ENCODE measurements at regions not wholly inside any gene's neighbourhood (a gene's known extent, or its start where the extent isn't known, plus 50 kb on each side); places are given as distances from the start of the nearest gene placed in this dataset.

DNA sequence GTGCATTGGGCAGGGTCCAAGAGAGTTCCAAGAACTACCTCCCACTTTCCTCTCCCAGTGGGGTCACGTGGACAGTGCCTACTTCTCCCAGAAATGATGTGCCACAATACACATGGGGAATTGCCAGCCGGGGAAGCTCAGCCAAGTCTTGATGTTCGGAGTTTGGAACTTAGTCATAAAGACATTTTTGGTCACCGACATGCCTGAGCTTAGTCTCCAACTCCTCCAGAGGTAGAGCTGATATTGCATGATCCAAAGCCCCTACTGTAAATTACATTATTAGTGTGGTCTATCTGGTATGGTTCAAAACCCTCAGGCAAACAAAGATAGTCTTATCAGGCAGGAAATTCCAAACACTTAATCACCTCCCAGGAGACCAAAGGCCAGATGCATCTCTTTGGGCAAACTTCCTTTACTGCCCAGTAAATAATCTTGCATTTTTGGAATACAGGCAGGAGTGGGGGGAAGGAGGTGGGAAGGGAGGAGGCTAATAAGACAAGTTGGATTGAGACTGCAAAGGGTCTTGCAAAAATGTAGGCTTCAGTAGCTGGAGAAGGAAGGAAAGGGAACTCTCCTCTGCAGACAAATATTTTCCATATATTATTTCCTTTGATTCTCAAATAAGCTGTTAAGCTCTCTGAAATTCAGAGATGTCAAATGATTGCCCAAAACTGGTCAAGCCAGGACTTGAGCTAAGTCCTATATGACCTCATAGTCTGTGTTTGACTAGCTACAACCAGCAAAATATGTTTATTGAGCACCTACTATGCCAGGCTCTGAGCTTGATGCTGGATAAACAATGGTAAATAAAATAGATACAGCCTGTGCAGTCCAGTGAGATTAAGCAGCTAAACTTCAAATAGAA lies 99.4 kb downstream of the DRD1 start:
- no peak for ATAC-seq
- TF ChIP-seq OSR1 (CRISPR knock-in tag; IDR thresholded peaks at IDR 0.05) (no peak), ISL1 (CRISPR knock-in tag; IDR thresholded peaks at IDR 0.05) (no peak), TOX (CRISPR knock-in tag; IDR thresholded peaks at IDR 0.05; ENCODE audit: borderline replicate concordance) (no peak), BACH2 (CRISPR knock-in tag; IDR thresholded peaks at IDR 0.05; ENCODE audit: borderline replicate concordance) (no peak), ZNF565 (CRISPR knock-in tag; conservative IDR thresholded peaks at IDR 0.05; ENCODE audit: low read depth) (no peak), ZNF70 (CRISPR knock-in tag; IDR thresholded peaks at IDR 0.05) (no peak), PPARA (CRISPR knock-in tag; IDR thresholded peaks at IDR 0.05; ENCODE audit: borderline replicate concordance) (no peak), ZNF8 (CRISPR knock-in tag; IDR thresholded peaks at IDR 0.05) (no peak), RARB (CRISPR knock-in tag; IDR thresholded peaks at IDR 0.05) (no peak), ZFP3 (CRISPR knock-in tag; IDR thresholded peaks at IDR 0.05) (no peak), GLIS3 (CRISPR knock-in tag; IDR thresholded peaks at IDR 0.05) (no peak), ESRRG (CRISPR knock-in tag; IDR thresholded peaks at IDR 0.05) (no peak), ZC3H10 (CRISPR knock-in tag; IDR thresholded peaks at IDR 0.05) (no peak), TCF4 (CRISPR knock-in tag; IDR thresholded peaks at IDR 0.05; ENCODE audit: borderline replicate concordance) (no peak)
- TF ChIP-seq, protein P1, sequence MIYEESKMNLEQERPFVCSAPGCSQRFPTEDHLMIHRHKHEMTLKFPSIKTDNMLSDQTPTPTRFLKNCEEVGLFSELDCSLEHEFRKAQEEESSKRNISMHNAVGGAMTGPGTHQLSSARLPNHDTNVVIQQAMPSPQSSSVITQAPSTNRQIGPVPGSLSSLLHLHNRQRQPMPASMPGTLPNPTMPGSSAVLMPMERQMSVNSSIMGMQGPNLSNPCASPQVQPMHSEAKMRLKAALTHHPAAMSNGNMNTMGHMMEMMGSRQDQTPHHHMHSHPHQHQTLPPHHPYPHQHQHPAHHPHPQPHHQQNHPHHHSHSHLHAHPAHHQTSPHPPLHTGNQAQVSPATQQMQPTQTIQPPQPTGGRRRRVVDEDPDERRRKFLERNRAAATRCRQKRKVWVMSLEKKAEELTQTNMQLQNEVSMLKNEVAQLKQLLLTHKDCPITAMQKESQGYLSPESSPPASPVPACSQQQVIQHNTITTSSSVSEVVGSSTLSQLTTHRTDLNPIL (CRISPR knock-in tag; IDR thresholded peaks at IDR 0.05; ENCODE audit: low read depth): no peak
- TF ChIP-seq, protein P2, sequence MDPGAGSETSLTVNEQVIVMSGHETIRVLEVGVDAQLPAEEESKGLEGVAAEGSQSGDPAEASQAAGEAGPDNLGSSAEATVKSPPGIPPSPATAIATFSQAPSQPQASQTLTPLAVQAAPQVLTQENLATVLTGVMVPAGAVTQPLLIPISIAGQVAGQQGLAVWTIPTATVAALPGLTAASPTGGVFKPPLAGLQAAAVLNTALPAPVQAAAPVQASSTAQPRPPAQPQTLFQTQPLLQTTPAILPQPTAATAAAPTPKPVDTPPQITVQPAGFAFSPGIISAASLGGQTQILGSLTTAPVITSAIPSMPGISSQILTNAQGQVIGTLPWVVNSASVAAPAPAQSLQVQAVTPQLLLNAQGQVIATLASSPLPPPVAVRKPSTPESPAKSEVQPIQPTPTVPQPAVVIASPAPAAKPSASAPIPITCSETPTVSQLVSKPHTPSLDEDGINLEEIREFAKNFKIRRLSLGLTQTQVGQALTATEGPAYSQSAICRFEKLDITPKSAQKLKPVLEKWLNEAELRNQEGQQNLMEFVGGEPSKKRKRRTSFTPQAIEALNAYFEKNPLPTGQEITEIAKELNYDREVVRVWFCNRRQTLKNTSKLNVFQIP (CRISPR knock-in tag; IDR thresholded peaks at IDR 0.05; ENCODE audit: borderline replicate concordance, low read depth): no peak
- TF ChIP-seq, protein P3, sequence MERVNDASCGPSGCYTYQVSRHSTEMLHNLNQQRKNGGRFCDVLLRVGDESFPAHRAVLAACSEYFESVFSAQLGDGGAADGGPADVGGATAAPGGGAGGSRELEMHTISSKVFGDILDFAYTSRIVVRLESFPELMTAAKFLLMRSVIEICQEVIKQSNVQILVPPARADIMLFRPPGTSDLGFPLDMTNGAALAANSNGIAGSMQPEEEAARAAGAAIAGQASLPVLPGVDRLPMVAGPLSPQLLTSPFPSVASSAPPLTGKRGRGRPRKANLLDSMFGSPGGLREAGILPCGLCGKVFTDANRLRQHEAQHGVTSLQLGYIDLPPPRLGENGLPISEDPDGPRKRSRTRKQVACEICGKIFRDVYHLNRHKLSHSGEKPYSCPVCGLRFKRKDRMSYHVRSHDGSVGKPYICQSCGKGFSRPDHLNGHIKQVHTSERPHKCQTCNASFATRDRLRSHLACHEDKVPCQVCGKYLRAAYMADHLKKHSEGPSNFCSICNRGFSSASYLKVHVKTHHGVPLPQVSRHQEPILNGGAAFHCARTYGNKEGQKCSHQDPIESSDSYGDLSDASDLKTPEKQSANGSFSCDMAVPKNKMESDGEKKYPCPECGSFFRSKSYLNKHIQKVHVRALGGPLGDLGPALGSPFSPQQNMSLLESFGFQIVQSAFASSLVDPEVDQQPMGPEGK (CRISPR knock-in tag; IDR thresholded peaks at IDR 0.05; ENCODE audit: borderline replicate concordance): no peak
- TF ChIP-seq, protein P4, sequence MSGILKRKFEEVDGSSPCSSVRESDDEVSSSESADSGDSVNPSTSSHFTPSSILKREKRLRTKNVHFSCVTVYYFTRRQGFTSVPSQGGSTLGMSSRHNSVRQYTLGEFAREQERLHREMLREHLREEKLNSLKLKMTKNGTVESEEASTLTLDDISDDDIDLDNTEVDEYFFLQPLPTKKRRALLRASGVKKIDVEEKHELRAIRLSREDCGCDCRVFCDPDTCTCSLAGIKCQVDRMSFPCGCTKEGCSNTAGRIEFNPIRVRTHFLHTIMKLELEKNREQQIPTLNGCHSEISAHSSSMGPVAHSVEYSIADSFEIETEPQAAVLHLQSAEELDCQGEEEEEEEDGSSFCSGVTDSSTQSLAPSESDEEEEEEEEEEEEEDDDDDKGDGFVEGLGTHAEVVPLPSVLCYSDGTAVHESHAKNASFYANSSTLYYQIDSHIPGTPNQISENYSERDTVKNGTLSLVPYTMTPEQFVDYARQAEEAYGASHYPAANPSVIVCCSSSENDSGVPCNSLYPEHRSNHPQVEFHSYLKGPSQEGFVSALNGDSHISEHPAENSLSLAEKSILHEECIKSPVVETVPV (CRISPR knock-in tag; IDR thresholded peaks at IDR 0.05): no peak

DNA sequence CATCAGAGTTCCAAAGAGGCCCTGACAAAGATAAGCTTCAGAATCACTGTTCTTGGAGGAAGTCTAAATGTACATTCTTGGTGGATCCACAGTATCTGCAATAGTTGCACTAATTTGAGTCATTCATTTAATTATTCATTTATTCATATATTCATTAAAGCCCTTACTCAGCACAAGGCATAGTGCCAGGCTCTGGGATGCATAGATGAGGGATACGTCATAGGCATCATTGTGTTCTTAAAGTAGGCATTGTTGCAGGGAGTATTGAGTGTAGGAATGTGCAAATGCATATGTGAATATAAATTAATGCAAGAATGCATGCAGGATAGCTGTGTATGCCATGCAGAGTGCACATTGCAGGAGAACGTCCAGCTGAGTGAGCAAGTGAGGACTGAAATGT lies 100.7 kb downstream of the DRD1 start:
- no peak for TF ChIP-seq RARB (CRISPR knock-in tag; IDR thresholded peaks at IDR 0.05)
- no peak for TF ChIP-seq GLIS3 (CRISPR knock-in tag; IDR thresholded peaks at IDR 0.05)
- TF ChIP-seq ISL1 (CRISPR knock-in tag; IDR thresholded peaks at IDR 0.05): no peak
- no peak for TF ChIP-seq SNAI2 (CRISPR knock-in tag; IDR thresholded peaks at IDR 0.05)
- no peak for TF ChIP-seq ZNF565 (CRISPR knock-in tag; conservative IDR thresholded peaks at IDR 0.05; ENCODE audit: low read depth)
- TF ChIP-seq, protein P4 (CRISPR knock-in tag; IDR thresholded peaks at IDR 0.05): no peak
- TF ChIP-seq PPARA (CRISPR knock-in tag; IDR thresholded peaks at IDR 0.05; ENCODE audit: borderline replicate concordance): no peak
- no peak for TF ChIP-seq ZNF70 (CRISPR knock-in tag; IDR thresholded peaks at IDR 0.05)
- TF ChIP-seq, protein P5, sequence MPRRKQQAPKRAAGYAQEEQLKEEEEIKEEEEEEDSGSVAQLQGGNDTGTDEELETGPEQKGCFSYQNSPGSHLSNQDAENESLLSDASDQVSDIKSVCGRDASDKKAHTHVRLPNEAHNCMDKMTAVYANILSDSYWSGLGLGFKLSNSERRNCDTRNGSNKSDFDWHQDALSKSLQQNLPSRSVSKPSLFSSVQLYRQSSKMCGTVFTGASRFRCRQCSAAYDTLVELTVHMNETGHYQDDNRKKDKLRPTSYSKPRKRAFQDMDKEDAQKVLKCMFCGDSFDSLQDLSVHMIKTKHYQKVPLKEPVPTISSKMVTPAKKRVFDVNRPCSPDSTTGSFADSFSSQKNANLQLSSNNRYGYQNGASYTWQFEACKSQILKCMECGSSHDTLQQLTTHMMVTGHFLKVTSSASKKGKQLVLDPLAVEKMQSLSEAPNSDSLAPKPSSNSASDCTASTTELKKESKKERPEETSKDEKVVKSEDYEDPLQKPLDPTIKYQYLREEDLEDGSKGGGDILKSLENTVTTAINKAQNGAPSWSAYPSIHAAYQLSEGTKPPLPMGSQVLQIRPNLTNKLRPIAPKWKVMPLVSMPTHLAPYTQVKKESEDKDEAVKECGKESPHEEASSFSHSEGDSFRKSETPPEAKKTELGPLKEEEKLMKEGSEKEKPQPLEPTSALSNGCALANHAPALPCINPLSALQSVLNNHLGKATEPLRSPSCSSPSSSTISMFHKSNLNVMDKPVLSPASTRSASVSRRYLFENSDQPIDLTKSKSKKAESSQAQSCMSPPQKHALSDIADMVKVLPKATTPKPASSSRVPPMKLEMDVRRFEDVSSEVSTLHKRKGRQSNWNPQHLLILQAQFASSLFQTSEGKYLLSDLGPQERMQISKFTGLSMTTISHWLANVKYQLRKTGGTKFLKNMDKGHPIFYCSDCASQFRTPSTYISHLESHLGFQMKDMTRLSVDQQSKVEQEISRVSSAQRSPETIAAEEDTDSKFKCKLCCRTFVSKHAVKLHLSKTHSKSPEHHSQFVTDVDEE (CRISPR knock-in tag; IDR thresholded peaks at IDR 0.05): no peak
- TF ChIP-seq, protein P1 (CRISPR knock-in tag; IDR thresholded peaks at IDR 0.05; ENCODE audit: low read depth): no peak
- TF ChIP-seq CSDC2 (CRISPR knock-in tag; IDR thresholded peaks at IDR 0.05): no peak
- TF ChIP-seq ZFP3 (CRISPR knock-in tag; IDR thresholded peaks at IDR 0.05): no peak
- TF ChIP-seq ESRRG (CRISPR knock-in tag; IDR thresholded peaks at IDR 0.05): no peak
- no peak for TF ChIP-seq ZFP30 (CRISPR knock-in tag; IDR thresholded peaks at IDR 0.05)
- no peak for TF ChIP-seq ZC3H10 (CRISPR knock-in tag; IDR thresholded peaks at IDR 0.05)
- TF ChIP-seq OSR1 (CRISPR knock-in tag; IDR thresholded peaks at IDR 0.05): no peak
- TF ChIP-seq ZNF8 (CRISPR knock-in tag; IDR thresholded peaks at IDR 0.05): no peak
- no peak for ATAC-seq
